NT2/D1 (cell line): ENCODE measurements at regions not wholly inside any gene's neighbourhood (a gene's known extent, or its start where the extent isn't known, plus 50 kb on each side); places are given as distances from the start of the nearest gene placed in this dataset.

Experiments used
- DNase-seq: peaks from one replicate; pipeline ENCODE4 v3.0.0-alpha.2; 2011; ENCODE audit warnings: low read depth, low spot score
- H3K27me3 ChIP-seq: 2 replicates; pipeline ENCODE4 v1.6.0; 2011; ENCODE audit warnings: mild to moderate bottlenecking; ENCODE audit not compliant: insufficient read length, insufficient read depth
- H3K36me3 ChIP-seq: 2 replicates; pipeline ENCODE4 v1.6.1; 2011; ENCODE audit warnings: mild to moderate bottlenecking, low read length, mixed read lengths; ENCODE audit not compliant: insufficient read depth, insufficient read length
- H3K4me1 ChIP-seq: 2 replicates; pipeline ENCODE4 v1.5.1; 2011; ENCODE audit not compliant: insufficient read depth, insufficient read length
- H3K4me3 ChIP-seq: 2 replicates; pipeline ENCODE4 v1.5.1; 2011; ENCODE audit warnings: low read depth; ENCODE audit not compliant: insufficient read length
- H3K9ac ChIP-seq: 2 replicates; pipeline ENCODE4 v1.6.0; 2011; ENCODE audit warnings: low read depth; ENCODE audit not compliant: insufficient read length
- H3K9me3 ChIP-seq: 2 replicates; pipeline ENCODE4 v1.5.1; 2011; ENCODE audit warnings: mild to moderate bottlenecking, low read length; ENCODE audit not compliant: insufficient read depth
- SUZ12 ChIP-seq: IDR thresholded peaks from 2 replicates; pipeline ENCODE4 v1.6.1; 2011; ENCODE audit not compliant: insufficient read length, insufficient read depth; ENCODE audit errors: extremely low read depth
- YY1 ChIP-seq: IDR thresholded peaks from 2 replicates; pipeline ENCODE4 v1.6.1; 2011; ENCODE audit not compliant: insufficient read length, insufficient read depth
- ZNF274 ChIP-seq: IDR thresholded peaks from 2 replicates; pipeline ENCODE4 v1.6.1; 2011; ENCODE audit warnings: mild to moderate bottlenecking, low read depth, low read length

- H3K9me3 ChIP-seq: no peaks in the 10 kb centered on the region
- no peaks in the 10 kb centered on the region for H3K27me3 ChIP-seq
- H3K36me3 ChIP-seq: no peaks in the 10 kb centered on the region
- H3K4me3 ChIP-seq: no peak overlapping the region
- no peak overlapping the region for H3K9ac ChIP-seq
- H3K4me1 ChIP-seq: no peaks in the 10 kb centered on the region
- TF ChIP-seq YY1: no peak
- TF ChIP-seq ZNF274: no peak
- TF ChIP-seq SUZ12: no peak
- no peak for DNase-seq
These were observed 185.0 kb downstream of the CSNK1G3 start for GRCh38 chr5:123696921-123697341.

- Histone ChIP-seq H3K4me3 (no peak overlapping the region), H3K4me1 (no peaks in the 10 kb centered on the region), H3K27me3 (no peaks in the 10 kb centered on the region), H3K36me3 (no peaks in the 10 kb centered on the region), H3K9ac (no peak overlapping the region), H3K9me3 (no peaks in the 10 kb centered on the region)
- TF ChIP-seq ZNF274 (no peak), YY1 (no peak), SUZ12 (no peak)
- DNase-seq: no peak
These were observed 178.8 kb downstream of the CSNK1G3 start for GRCh38 chr5:123690821-123691220.

GRCh38 chr5:123681061-123681460 lies 169.1 kb downstream of the CSNK1G3 start:
- Histone ChIP-seq H3K36me3 (no peaks in the 10 kb centered on the region), H3K27me3 (no peaks in the 10 kb centered on the region), H3K4me3 (no peak overlapping the region), H3K4me1 (no peaks in the 10 kb centered on the region), H3K9ac (no peak overlapping the region), H3K9me3 (0 out of 2 replicates have a peak, but pooled peaks cover 10% of the 10 kb centered on the region)
- no peak for DNase-seq
- TF ChIP-seq ZNF274: no peak
- no peak for TF ChIP-seq YY1
- TF ChIP-seq SUZ12: no peak

GRCh38 chr5:123673107-123673506 lies 161.1 kb downstream of the CSNK1G3 start:
- no peak for TF ChIP-seq YY1
- no peak for TF ChIP-seq ZNF274
- no peak for TF ChIP-seq SUZ12
- Histone ChIP-seq H3K4me1 (no peaks in the 10 kb centered on the region), H3K9me3 (no peaks in the 10 kb centered on the region), H3K9ac (no peak overlapping the region), H3K36me3 (no peaks in the 10 kb centered on the region), H3K4me3 (no peak overlapping the region), H3K27me3 (no peaks in the 10 kb centered on the region)
- DNase-seq: no peak

- DNase-seq: no peak
- Histone ChIP-seq H3K36me3 (no peaks in the 10 kb centered on the region), H3K4me3 (no peak overlapping the region), H3K9ac (no peak overlapping the region), H3K4me1 (no peaks in the 10 kb centered on the region), H3K9me3 (no peaks in the 10 kb centered on the region), H3K27me3 (no peaks in the 10 kb centered on the region)
- no peak for TF ChIP-seq SUZ12
- TF ChIP-seq ZNF274: no peak
- TF ChIP-seq YY1: no peak
These were observed 159.9 kb downstream of the CSNK1G3 start for GRCh38 chr5:123671711-123672456.

GRCh38 chr5:123671042-123671441 lies 159.1 kb downstream of the CSNK1G3 start:
- peak; percentile 39 for DNase-seq
- H3K27me3 ChIP-seq: no peaks in the 10 kb centered on the region
- no peak overlapping the region for H3K4me3 ChIP-seq
- no peak overlapping the region for H3K9ac ChIP-seq
- H3K4me1 ChIP-seq: no peaks in the 10 kb centered on the region
- TF ChIP-seq YY1: no peak
- TF ChIP-seq SUZ12: no peak
- no peak for TF ChIP-seq ZNF274
- H3K9me3 ChIP-seq: no peaks in the 10 kb centered on the region; the same call in 1 of the 2 replicates
- H3K36me3 ChIP-seq: no peaks in the 10 kb centered on the region
